OCI-LY1 (cell line): ENCODE measurements at regions not wholly inside any gene's neighbourhood (a gene's known extent, or its start where the extent isn't known, plus 50 kb on each side); places are given as distances from the start of the nearest gene placed in this dataset.
"Not testable (repeated sequence)": the region's sequence is repeated elsewhere in the genome, so short reads cannot be mapped to it uniquely, and the experiment has no call there.

Source experiments
- H2AFZ ChIP-seq: fragments of 200-600 bp; sonication (generic), shearing (Covaris generic); 2 replicates; pipeline ENCODE4 v1.6.0; 2014; ENCODE audit warnings: antibody characterized with exemption, mild to moderate bottlenecking, low read length
- H3F3A ChIP-seq: fragments of 200-600 bp; sonication (generic), shearing (Covaris generic); 2 replicates; pipeline ENCODE4 v1.6.0; 2014; ENCODE audit warnings: mild to moderate bottlenecking, antibody characterized with exemption, low read length, moderate library complexity; ENCODE audit not compliant: insufficient read depth
- H3K27ac ChIP-seq: fragments of 200-600 bp; sonication (generic); 2 replicates; pipeline ENCODE4 v1.5.1; 2014; ENCODE audit warnings: low read length, mixed run types, mild to moderate bottlenecking, low read depth; ENCODE audit not compliant: poor library complexity, severe bottlenecking
- H3K27me3 ChIP-seq: fragments of 200-600 bp; sonication (generic); 2 replicates; pipeline ENCODE4 v1.6.0; 2014; ENCODE audit warnings: antibody characterized with exemption, mild to moderate bottlenecking, low read length, moderate library complexity; ENCODE audit not compliant: insufficient read depth
- H3K36me3 ChIP-seq: fragments of 200-600 bp; sonication (generic); 2 replicates; pipeline ENCODE4 v1.6.1; 2014; ENCODE audit warnings: mild to moderate bottlenecking, antibody characterized with exemption, low read length, moderate library complexity, mixed read lengths; ENCODE audit not compliant: insufficient read depth
- H3K4me1 ChIP-seq: fragments of 200-600 bp; sonication (generic); 2 replicates; pipeline ENCODE4 v1.5.1; 2014; ENCODE audit warnings: mild to moderate bottlenecking, low read length, moderate library complexity; ENCODE audit not compliant: insufficient read depth, severe bottlenecking
- H3K4me2 ChIP-seq: fragments of 200-600 bp; sonication (generic), shearing (Covaris generic); 2 replicates; pipeline ENCODE4 v1.6.1; 2014; ENCODE audit warnings: low read length
- H3K4me3 ChIP-seq: fragments of 200-600 bp; sonication (generic); 2 replicates; pipeline ENCODE4 v1.5.1; 2014; ENCODE audit warnings: low read length, low read depth, mild to moderate bottlenecking, mixed read lengths; ENCODE audit not compliant: poor library complexity, severe bottlenecking
- H3K79me2 ChIP-seq: fragments of 200-600 bp; shearing (Covaris generic); 2 replicates; pipeline ENCODE4 v1.6.1; 2016; ENCODE audit warnings: mixed run types, low read length, mixed read lengths; ENCODE audit not compliant: insufficient read depth
- H3K9ac ChIP-seq: fragments of 200-600 bp; sonication (generic), shearing (Covaris generic); 2 replicates; pipeline ENCODE4 v1.6.1; 2014; ENCODE audit warnings: mild to moderate bottlenecking, low read length, mixed read lengths
- H3K9me2 ChIP-seq: fragments of 200-600 bp; sonication (generic), shearing (Covaris generic); 2 replicates; pipeline ENCODE4 v1.6.1; 2014; ENCODE audit warnings: low read depth, mild to moderate bottlenecking, low read length, mixed read lengths
- H3K9me3 ChIP-seq: fragments of 200-600 bp; shearing (Covaris generic); 2 replicates; pipeline ENCODE4 v1.6.1; 2014; ENCODE audit warnings: low read length, mixed read lengths
- H4K20me1 ChIP-seq: fragments of 200-600 bp; sonication (generic), shearing (Covaris generic); 2 replicates; pipeline ENCODE4 v1.6.0; 2016; ENCODE audit warnings: mild to moderate bottlenecking, low read length; ENCODE audit not compliant: insufficient read depth
- EZH2 ChIP-seq: fragments of 200-600 bp; sonication (generic), shearing (Covaris generic); IDR thresholded peaks from 2 replicates; pipeline ENCODE4 v1.8.0; 2017; ENCODE audit warnings: borderline replicate concordance, mixed run types, mild to moderate bottlenecking, antibody characterized with exemption, low read length, moderate library complexity, mixed read lengths
- TF ChIP-seq, protein P1 (sequence below): fragments of 200-600 bp; sonication (generic), shearing (Covaris generic); IDR thresholded peaks from 2 replicates; pipeline ENCODE4 v1.5.1; 2017; ENCODE audit warnings: mild to moderate bottlenecking, antibody characterized with exemption, low read length, moderate library complexity, mixed read lengths

DNA sequence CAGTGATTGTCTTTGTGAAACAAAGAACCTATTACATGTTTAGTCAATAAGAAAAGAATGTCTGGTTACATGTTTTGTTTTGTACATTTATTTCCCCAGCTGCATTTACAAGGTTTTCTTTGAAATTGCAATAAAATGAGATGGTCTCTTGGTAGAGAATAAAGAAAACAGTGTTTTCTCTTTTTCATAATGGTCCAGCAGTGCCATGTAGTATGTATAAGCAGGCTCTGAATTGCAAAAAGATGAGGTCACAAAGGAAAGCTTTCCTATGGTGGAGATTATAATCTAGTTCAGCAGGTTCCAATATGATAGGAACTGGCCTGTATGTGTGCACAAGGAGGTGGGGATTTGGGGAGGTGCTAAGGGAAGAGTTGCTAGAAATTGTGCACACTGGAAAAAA, 1417.3 kb downstream of the STIM2 start:
- Histone ChIP-seq H3K4me1 (no peaks in the 10 kb centered on the region), H3K9me3 (no peaks in the 10 kb centered on the region), H3K36me3 (no peaks in the 10 kb centered on the region), H2AFZ (no peak overlapping the region), H3K27ac (no peak overlapping the region), H3K9me2 (no peaks in the 10 kb centered on the region), H3K4me3 (no peak overlapping the region), H3K27me3 (no peaks in the 10 kb centered on the region), H4K20me1 (no peaks in the 10 kb centered on the region), H3F3A (no peaks in the 10 kb centered on the region), H3K4me2 (no peak overlapping the region), H3K79me2 (no peaks in the 10 kb centered on the region), H3K9ac (no peak overlapping the region)
- TF ChIP-seq EZH2: no peak
- TF ChIP-seq, protein P1, sequence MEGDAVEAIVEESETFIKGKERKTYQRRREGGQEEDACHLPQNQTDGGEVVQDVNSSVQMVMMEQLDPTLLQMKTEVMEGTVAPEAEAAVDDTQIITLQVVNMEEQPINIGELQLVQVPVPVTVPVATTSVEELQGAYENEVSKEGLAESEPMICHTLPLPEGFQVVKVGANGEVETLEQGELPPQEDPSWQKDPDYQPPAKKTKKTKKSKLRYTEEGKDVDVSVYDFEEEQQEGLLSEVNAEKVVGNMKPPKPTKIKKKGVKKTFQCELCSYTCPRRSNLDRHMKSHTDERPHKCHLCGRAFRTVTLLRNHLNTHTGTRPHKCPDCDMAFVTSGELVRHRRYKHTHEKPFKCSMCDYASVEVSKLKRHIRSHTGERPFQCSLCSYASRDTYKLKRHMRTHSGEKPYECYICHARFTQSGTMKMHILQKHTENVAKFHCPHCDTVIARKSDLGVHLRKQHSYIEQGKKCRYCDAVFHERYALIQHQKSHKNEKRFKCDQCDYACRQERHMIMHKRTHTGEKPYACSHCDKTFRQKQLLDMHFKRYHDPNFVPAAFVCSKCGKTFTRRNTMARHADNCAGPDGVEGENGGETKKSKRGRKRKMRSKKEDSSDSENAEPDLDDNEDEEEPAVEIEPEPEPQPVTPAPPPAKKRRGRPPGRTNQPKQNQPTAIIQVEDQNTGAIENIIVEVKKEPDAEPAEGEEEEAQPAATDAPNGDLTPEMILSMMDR: no peak

DNA sequence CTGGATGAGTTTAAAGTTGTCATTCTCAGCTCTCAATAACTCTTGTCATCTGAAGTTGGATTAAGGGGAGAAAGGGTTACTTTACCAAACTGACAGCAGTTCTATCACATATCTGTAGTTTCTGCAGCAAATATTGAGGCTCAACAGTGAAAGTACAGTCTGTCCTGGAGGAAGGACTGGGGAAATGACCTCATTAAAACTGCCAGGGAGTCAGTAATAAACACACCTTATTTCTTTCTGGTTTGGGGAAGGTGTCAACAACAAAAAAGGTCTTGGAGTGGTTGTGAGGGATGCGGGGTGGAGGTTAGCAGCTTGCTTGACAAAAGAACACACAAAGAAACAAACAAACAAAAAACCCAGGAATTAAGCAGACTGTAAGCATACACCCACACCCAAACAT, 1418.0 kb downstream of the STIM2 start:
- no peaks in the 10 kb centered on the region for H4K20me1 ChIP-seq
- no peaks in the 10 kb centered on the region for H3K9me3 ChIP-seq
- no peak overlapping the region for H3K4me3 ChIP-seq
- H3K27ac ChIP-seq: no peak overlapping the region
- no peak overlapping the region for H3K4me2 ChIP-seq
- H3K36me3 ChIP-seq: no peaks in the 10 kb centered on the region
- no peak overlapping the region for H2AFZ ChIP-seq
- H3K27me3 ChIP-seq: no peaks in the 10 kb centered on the region
- no peaks in the 10 kb centered on the region for H3F3A ChIP-seq
- no peaks in the 10 kb centered on the region for H3K4me1 ChIP-seq
- H3K9me2 ChIP-seq: no peaks in the 10 kb centered on the region
- H3K9ac ChIP-seq: no peak overlapping the region
- TF ChIP-seq, protein P1: no peak
- TF ChIP-seq EZH2: no peak
- no peaks in the 10 kb centered on the region for H3K79me2 ChIP-seq

DNA sequence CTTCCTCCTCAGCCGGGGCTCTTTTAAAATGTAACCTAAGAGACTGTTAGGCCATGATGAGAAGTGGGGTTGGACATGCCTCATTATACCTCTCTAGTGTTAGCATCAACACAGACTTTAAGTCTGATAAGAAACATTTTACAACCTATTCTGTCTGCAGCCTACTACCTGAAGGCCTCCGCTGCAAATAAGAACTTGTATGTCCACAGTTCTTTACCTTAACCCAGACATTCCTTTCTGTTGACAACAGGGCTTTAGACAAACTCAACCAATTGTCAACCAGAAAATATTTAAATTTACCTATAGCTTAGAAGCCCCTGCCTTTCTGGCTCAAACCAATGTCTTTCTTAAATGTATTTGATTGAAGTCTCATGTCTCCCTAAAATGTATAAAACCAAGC, 1418.6 kb downstream of the STIM2 start:
- TF ChIP-seq, protein P1: no peak
- no peak for TF ChIP-seq EZH2
- Histone ChIP-seq H3F3A (no peaks in the 10 kb centered on the region), H3K27ac (no peak overlapping the region), H3K79me2 (no peaks in the 10 kb centered on the region), H3K4me3 (no peak overlapping the region), H3K9ac (no peak overlapping the region), H3K9me2 (no peaks in the 10 kb centered on the region), H3K36me3 (no peaks in the 10 kb centered on the region), H2AFZ (no peak overlapping the region), H3K4me1 (no peaks in the 10 kb centered on the region), H4K20me1 (no peaks in the 10 kb centered on the region), H3K27me3 (no peaks in the 10 kb centered on the region), H3K9me3 (no peaks in the 10 kb centered on the region), H3K4me2 (no peak overlapping the region)

DNA sequence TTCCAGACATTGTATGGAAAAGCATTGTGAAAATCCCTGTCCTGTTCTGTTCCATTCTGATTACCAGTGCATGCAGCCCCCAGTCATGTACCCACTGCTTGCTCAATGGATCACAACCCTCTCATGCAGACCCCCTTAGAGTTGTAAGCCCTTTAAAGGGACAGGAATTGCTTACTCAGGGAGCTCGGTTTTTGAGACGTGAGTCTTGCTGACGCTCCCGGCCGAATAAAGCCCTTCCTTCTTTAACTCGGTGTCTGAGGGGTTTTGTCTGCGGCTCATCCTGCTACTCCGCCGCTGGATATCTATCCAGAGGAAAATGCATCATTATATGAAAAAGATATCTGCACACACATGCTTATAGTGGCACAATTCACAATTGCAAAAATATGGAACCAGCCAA, 1425.6 kb downstream of the STIM2 start:
- not testable (repeated sequence) for H3K9me3 ChIP-seq, H3K4me1 ChIP-seq, H3K36me3 ChIP-seq, H2AFZ ChIP-seq, H3K27me3 ChIP-seq, H3K9me2 ChIP-seq, H3K4me2 ChIP-seq, H3K79me2 ChIP-seq, H3K4me3 ChIP-seq, H3K27ac ChIP-seq, H3F3A ChIP-seq, H3K9ac ChIP-seq, H4K20me1 ChIP-seq
